DND-41 (cell line): ENCODE measurements at regions not wholly inside any gene's neighbourhood (a gene's known extent, or its start where the extent isn't known, plus 50 kb on each side); places are given as distances from the start of the nearest gene placed in this dataset.

Experiments
- EZH2 ChIP-seq: IDR thresholded peaks from 3 replicates; pipeline ENCODE4 v1.6.1; 2012; ENCODE audit warnings: borderline replicate concordance, low read depth, mild to moderate bottlenecking, moderate library complexity, low read length, inconsistent platforms; ENCODE audit not compliant: severe bottlenecking
- TF ChIP-seq, protein P1 (sequence below): IDR thresholded peaks from 2 replicates; pipeline ENCODE4 v1.5.1; 2012; ENCODE audit warnings: borderline replicate concordance, low read length, moderate library complexity, mild to moderate bottlenecking; ENCODE audit not compliant: poor library complexity, severe bottlenecking; ENCODE audit errors: extremely low read depth

- TF ChIP-seq, protein P1, sequence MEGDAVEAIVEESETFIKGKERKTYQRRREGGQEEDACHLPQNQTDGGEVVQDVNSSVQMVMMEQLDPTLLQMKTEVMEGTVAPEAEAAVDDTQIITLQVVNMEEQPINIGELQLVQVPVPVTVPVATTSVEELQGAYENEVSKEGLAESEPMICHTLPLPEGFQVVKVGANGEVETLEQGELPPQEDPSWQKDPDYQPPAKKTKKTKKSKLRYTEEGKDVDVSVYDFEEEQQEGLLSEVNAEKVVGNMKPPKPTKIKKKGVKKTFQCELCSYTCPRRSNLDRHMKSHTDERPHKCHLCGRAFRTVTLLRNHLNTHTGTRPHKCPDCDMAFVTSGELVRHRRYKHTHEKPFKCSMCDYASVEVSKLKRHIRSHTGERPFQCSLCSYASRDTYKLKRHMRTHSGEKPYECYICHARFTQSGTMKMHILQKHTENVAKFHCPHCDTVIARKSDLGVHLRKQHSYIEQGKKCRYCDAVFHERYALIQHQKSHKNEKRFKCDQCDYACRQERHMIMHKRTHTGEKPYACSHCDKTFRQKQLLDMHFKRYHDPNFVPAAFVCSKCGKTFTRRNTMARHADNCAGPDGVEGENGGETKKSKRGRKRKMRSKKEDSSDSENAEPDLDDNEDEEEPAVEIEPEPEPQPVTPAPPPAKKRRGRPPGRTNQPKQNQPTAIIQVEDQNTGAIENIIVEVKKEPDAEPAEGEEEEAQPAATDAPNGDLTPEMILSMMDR = no peak
- TF ChIP-seq EZH2 = no peak
Observed at GRCh38 chr4:188198982-188199792, 59.9 kb downstream of the TRIML1 start.
